Upper lobe of left lung (tissue), 4 donors: ENCODE measurements at regions not wholly inside any gene's neighbourhood (a gene's known extent, or its start where the extent isn't known, plus 50 kb on each side); places are given as distances from the start of the nearest gene placed in this dataset.
A peak's percentile ranks its signal among the peaks of the same experiment; 100 is the strongest.

Experiments used
- CTCF ChIP-seq, 6 experiments: fragments of 450-650 bp in 4 of 6; fragments of 200-600 bp in 2 of 6; sonication (generic) in 2 of 6; IDR thresholded peaks; one replicate each; pipeline ENCODE4 v1.5.1; 2016 to 2019; ENCODE audit warnings: antibody characterized with exemption in 6 of 6
- EP300 ChIP-seq, 4 donors: sonication (generic); formaldehyde crosslinking; IDR thresholded peaks; one replicate each; pipeline ENCODE4 v1.5.1; 2017; ENCODE audit warnings: antibody characterized with exemption in 4 of 4, control low read depth in 2 of 4

DNA sequence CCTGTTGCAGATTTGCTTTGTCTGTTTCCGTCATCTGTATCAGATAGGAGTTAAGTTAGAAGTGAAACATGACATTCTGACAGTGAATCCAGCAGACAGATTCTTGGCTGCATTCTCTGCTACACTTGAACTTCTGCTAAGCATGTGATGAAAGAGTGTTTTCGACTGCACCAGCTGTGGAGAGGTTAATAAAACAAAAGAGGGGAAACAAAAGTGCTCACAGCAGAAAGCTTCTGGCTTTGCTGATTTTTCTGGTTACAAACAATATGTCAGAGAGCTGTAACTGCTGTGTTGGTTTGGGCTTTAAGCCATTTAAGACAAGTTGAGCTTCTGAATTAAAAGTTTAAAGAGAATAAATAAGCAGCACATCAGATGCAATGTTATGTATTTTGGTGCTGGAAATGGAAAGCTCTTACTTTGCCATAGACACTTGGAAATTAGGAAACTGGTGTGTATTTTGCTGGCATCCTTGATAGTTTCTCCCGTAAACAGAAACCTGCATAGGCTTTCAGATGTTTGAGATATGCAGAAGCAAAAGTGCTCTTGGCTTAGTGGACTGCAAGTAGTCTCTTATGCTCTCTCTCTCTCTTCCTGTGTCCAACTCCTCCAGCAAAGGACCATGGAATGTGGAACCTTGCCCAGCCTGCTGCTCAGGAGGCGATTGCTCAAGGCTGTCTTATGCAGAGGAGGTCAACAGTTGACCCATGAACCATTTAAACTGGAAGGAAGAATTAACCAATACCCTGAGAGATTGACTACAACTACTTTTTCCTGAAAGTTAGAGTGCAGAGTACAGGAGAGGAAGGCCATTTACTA is 104.9 kb downstream of the RPS12 start:
- TF ChIP-seq CTCF (IDR thresholded peaks at IDR 0.05) (no peak), EP300 (IDR thresholded peaks at IDR 0.05) (peak in 1 of 4 donors; percentile 56)
